ENCODE measurements at regions not wholly inside any gene's neighbourhood (a gene's known extent, or its start where the extent isn't known, plus 50 kb on each side); places are given as distances from the start of the nearest gene placed in this dataset.

DNA sequence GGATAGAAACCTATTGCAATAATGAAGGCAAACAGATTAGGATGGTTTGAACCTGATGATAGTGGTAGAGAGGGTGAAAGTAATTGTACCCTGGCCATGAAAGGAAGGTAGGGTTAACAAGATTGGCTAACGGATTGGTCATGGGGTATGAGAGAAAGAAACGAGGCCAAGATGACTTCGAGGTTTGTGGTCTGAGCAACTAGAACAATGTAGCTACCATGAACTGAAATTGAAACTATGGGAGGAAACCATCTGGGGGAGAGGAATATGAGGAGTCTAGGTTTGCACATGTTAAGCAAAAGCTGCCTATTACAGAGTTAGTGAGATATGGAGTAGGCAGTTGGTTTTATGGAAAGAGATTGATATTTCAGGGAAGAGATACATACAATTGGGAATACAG, 406.0 kb downstream of the PRELID2 start:
- Histone ChIP-seq H3K79me2 (ENCODE audit: insufficient read depth, low read length) (no peaks in the 10 kb centered on the region), H3K27ac (ENCODE audit: low read depth, low read length, poor library complexity, severe bottlenecking) (no peak overlapping the region), H3K27me3 (ENCODE audit: insufficient read depth, low read length) (no peaks in the 10 kb centered on the region), H3F3A (ENCODE audit: insufficient read depth, low read length) (no peaks in the 10 kb centered on the region), H3K9me3 (ENCODE audit: low read length) (no peaks in the 10 kb centered on the region), H3K4me2 (ENCODE audit: low read length) (no peak overlapping the region), H3K9ac (ENCODE audit: low read length) (no peak overlapping the region), H3K4me3 (ENCODE audit: low read depth, low read length, poor library complexity, severe bottlenecking) (no peak overlapping the region), H2AFZ (ENCODE audit: low read length) (no peak overlapping the region), H3K36me3 (ENCODE audit: insufficient read depth, low read length) (no peaks in the 10 kb centered on the region), H4K20me1 (ENCODE audit: insufficient read depth, low read length) (no peaks in the 10 kb centered on the region), H3K4me1 (ENCODE audit: insufficient read depth, low read length, severe bottlenecking) (no peaks in the 10 kb centered on the region), H3K9me2 (ENCODE audit: low read depth, low read length) (no peaks in the 10 kb centered on the region)
- TF ChIP-seq EZH2 (IDR thresholded peaks at IDR 0.05; ENCODE audit: borderline replicate concordance, low read length), result no peak
- TF ChIP-seq, protein P1, sequence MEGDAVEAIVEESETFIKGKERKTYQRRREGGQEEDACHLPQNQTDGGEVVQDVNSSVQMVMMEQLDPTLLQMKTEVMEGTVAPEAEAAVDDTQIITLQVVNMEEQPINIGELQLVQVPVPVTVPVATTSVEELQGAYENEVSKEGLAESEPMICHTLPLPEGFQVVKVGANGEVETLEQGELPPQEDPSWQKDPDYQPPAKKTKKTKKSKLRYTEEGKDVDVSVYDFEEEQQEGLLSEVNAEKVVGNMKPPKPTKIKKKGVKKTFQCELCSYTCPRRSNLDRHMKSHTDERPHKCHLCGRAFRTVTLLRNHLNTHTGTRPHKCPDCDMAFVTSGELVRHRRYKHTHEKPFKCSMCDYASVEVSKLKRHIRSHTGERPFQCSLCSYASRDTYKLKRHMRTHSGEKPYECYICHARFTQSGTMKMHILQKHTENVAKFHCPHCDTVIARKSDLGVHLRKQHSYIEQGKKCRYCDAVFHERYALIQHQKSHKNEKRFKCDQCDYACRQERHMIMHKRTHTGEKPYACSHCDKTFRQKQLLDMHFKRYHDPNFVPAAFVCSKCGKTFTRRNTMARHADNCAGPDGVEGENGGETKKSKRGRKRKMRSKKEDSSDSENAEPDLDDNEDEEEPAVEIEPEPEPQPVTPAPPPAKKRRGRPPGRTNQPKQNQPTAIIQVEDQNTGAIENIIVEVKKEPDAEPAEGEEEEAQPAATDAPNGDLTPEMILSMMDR (IDR thresholded peaks at IDR 0.05; ENCODE audit: low read length), result no peak

GRCh38 chr5:145408048-145408341, 427.1 kb downstream of the PRELID2 start:
- Histone ChIP-seq H3K27ac (ENCODE audit: low read depth, low read length, poor library complexity, severe bottlenecking) (no peak overlapping the region), H3K27me3 (ENCODE audit: insufficient read depth, low read length) (no peaks in the 10 kb centered on the region), H3K4me2 (ENCODE audit: low read length) (no peak overlapping the region), H3K9ac (ENCODE audit: low read length) (no peak overlapping the region), H4K20me1 (ENCODE audit: insufficient read depth, low read length) (no peaks in the 10 kb centered on the region), H3K36me3 (ENCODE audit: insufficient read depth, low read length) (no peaks in the 10 kb centered on the region), H3K79me2 (ENCODE audit: insufficient read depth, low read length) (no peaks in the 10 kb centered on the region), H3K9me2 (ENCODE audit: low read depth, low read length) (no peaks in the 10 kb centered on the region), H3K4me3 (ENCODE audit: low read depth, low read length, poor library complexity, severe bottlenecking) (no peak overlapping the region), H3F3A (ENCODE audit: insufficient read depth, low read length) (no peaks in the 10 kb centered on the region), H3K4me1 (ENCODE audit: insufficient read depth, low read length, severe bottlenecking) (no peaks in the 10 kb centered on the region), H2AFZ (ENCODE audit: low read length) (no peak overlapping the region), H3K9me3 (ENCODE audit: low read length) (no peaks in the 10 kb centered on the region)
- TF ChIP-seq, protein P1 (IDR thresholded peaks at IDR 0.05; ENCODE audit: low read length), result no peak
- no peak for TF ChIP-seq EZH2 (IDR thresholded peaks at IDR 0.05; ENCODE audit: borderline replicate concordance, low read length)

GRCh38 chr5:145407300-145408047, 427.7 kb downstream of the PRELID2 start:
- no peaks in the 10 kb centered on the region for H3K4me1 ChIP-seq (ENCODE audit: insufficient read depth, low read length, severe bottlenecking)
- no peaks in the 10 kb centered on the region for H3K36me3 ChIP-seq (ENCODE audit: insufficient read depth, low read length)
- H4K20me1 ChIP-seq (ENCODE audit: insufficient read depth, low read length), result no peaks in the 10 kb centered on the region
- H3K79me2 ChIP-seq (ENCODE audit: insufficient read depth, low read length), result no peaks in the 10 kb centered on the region
- no peaks in the 10 kb centered on the region for H3K27me3 ChIP-seq (ENCODE audit: insufficient read depth, low read length)
- no peak overlapping the region for H3K27ac ChIP-seq (ENCODE audit: low read depth, low read length, poor library complexity, severe bottlenecking)
- H3K9me3 ChIP-seq (ENCODE audit: low read length), result no peaks in the 10 kb centered on the region
- no peak overlapping the region for H2AFZ ChIP-seq (ENCODE audit: low read length)
- TF ChIP-seq EZH2 (IDR thresholded peaks at IDR 0.05; ENCODE audit: borderline replicate concordance, low read length), result no peak
- H3K9ac ChIP-seq (ENCODE audit: low read length), result no peak overlapping the region
- no peaks in the 10 kb centered on the region for H3F3A ChIP-seq (ENCODE audit: insufficient read depth, low read length)
- H3K4me2 ChIP-seq (ENCODE audit: low read length), result no peak overlapping the region
- no peaks in the 10 kb centered on the region for H3K9me2 ChIP-seq (ENCODE audit: low read depth, low read length)
- H3K4me3 ChIP-seq (ENCODE audit: low read depth, low read length, poor library complexity, severe bottlenecking), result no peak overlapping the region

DNA sequence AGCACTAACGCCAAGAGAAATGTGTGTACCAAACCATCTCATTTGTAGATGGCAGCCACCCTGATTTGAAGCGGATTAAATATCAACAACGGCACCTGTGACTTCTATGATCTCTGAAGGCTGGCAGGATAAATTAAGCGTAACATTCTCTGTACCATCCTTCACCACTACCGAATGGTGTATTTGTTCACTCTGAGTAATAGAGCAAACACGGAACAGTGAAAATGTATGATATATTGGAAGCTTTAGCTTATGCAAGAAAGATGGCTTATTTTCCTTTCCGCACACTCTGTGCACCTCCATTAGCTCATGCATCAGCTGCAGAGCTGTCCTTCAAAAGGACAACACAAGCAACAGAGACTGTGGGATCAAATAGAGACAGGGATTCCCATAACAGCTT, 431.1 kb downstream of the PRELID2 start:
- no peak overlapping the region for H2AFZ ChIP-seq (ENCODE audit: low read length)
- H3K27ac ChIP-seq (ENCODE audit: low read depth, low read length, poor library complexity, severe bottlenecking), result no peak overlapping the region
- no peaks in the 10 kb centered on the region for H3K4me1 ChIP-seq (ENCODE audit: insufficient read depth, low read length, severe bottlenecking)
- H3K9me2 ChIP-seq (ENCODE audit: low read depth, low read length), result no peaks in the 10 kb centered on the region
- TF ChIP-seq, protein P1 (IDR thresholded peaks at IDR 0.05; ENCODE audit: low read length), result no peak
- TF ChIP-seq EZH2 (IDR thresholded peaks at IDR 0.05; ENCODE audit: borderline replicate concordance, low read length), result no peak
- H3F3A ChIP-seq (ENCODE audit: insufficient read depth, low read length), result no peaks in the 10 kb centered on the region
- no peak overlapping the region for H3K9ac ChIP-seq (ENCODE audit: low read length)
- no peak overlapping the region for H3K4me3 ChIP-seq (ENCODE audit: low read depth, low read length, poor library complexity, severe bottlenecking)
- no peaks in the 10 kb centered on the region for H3K27me3 ChIP-seq (ENCODE audit: insufficient read depth, low read length)
- H3K36me3 ChIP-seq (ENCODE audit: insufficient read depth, low read length), result no peaks in the 10 kb centered on the region
- H3K4me2 ChIP-seq (ENCODE audit: low read length), result no peak overlapping the region
- no peaks in the 10 kb centered on the region for H4K20me1 ChIP-seq (ENCODE audit: insufficient read depth, low read length)
- no peaks in the 10 kb centered on the region for H3K9me3 ChIP-seq (ENCODE audit: low read length)
- H3K79me2 ChIP-seq (ENCODE audit: insufficient read depth, low read length), result no peaks in the 10 kb centered on the region

All from OCI-LY1 (cell line).